ENCODE measurements at regions not wholly inside any gene's neighbourhood (a gene's known extent, or its start where the extent isn't known, plus 50 kb on each side); places are given as distances from the start of the nearest gene placed in this dataset.

DNA sequence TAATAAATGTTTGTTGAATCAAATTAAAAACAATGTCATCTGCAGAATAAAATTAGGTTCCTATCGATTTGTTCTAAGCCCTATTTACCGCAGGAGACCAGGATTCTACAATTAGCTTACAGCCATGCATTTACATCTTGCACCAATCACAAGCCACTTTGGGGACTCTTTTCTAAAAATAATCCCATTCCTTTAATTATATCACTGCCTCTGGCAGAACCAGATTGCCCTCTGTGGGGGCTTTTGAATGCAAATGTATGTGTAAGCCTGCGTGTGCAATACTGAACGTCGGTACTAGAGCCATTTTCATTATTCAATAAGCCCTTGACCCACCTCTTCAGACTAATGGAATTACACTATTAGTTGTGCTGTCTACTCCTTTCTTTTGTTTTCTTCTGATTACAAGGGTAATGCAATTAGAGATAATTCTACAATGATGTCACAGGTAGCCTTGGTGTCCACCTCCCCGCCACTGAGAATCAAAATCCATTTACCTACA is 391.3 kb upstream of the XYLT1 start:
- H3K27me3 Mint-ChIP-seq (ENCODE audit: low read depth), result no peaks in the 10 kb centered on the region
- no peak overlapping the region for H3K4me3 Mint-ChIP-seq (ENCODE audit: unreplicated experiment)
- no peaks in the 10 kb centered on the region for H3K36me3 Mint-ChIP-seq (ENCODE audit: low read depth)
- peaks cover 2% of the 10 kb centered on the region for H3K9me3 Mint-ChIP-seq (ENCODE audit: low read depth)
- DNase-seq (ENCODE audit: low spot score), result no peak
- TF ChIP-seq, protein P1, sequence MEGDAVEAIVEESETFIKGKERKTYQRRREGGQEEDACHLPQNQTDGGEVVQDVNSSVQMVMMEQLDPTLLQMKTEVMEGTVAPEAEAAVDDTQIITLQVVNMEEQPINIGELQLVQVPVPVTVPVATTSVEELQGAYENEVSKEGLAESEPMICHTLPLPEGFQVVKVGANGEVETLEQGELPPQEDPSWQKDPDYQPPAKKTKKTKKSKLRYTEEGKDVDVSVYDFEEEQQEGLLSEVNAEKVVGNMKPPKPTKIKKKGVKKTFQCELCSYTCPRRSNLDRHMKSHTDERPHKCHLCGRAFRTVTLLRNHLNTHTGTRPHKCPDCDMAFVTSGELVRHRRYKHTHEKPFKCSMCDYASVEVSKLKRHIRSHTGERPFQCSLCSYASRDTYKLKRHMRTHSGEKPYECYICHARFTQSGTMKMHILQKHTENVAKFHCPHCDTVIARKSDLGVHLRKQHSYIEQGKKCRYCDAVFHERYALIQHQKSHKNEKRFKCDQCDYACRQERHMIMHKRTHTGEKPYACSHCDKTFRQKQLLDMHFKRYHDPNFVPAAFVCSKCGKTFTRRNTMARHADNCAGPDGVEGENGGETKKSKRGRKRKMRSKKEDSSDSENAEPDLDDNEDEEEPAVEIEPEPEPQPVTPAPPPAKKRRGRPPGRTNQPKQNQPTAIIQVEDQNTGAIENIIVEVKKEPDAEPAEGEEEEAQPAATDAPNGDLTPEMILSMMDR (IDR thresholded peaks at IDR 0.05), result no peak
- no peak overlapping the region for H3K27ac Mint-ChIP-seq (ENCODE audit: unreplicated experiment)
- H3K4me1 Mint-ChIP-seq (ENCODE audit: low read depth), result no peaks in the 10 kb centered on the region

DNA sequence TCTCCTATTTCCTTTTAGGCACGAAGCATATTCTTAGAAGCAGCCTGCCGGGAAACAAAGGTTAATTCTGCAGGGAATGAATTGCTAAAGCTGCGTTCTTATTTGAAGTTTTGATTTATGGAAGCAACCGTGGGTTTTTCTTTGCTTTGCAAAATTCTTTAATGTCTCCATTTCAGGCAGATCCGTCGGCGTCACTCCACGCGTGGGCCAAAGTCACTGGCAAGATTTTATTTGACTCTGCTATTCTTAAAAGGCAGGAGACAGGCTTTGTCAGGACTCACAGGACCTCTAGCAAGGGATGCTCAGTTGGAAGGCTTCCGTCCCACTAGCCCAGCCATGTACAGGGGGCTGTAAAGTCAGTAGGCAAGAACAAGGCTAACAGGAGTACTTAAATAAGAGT is 387.3 kb upstream of the XYLT1 start:
- H3K27ac Mint-ChIP-seq (ENCODE audit: unreplicated experiment), result no peak overlapping the region
- H3K4me1 Mint-ChIP-seq (ENCODE audit: low read depth), result no peaks in the 10 kb centered on the region
- no peaks in the 10 kb centered on the region for H3K36me3 Mint-ChIP-seq (ENCODE audit: low read depth)
- DNase-seq (ENCODE audit: low spot score), result no peak
- H3K9me3 Mint-ChIP-seq (ENCODE audit: low read depth), result peaks cover 5% of the 10 kb centered on the region
- no peaks in the 10 kb centered on the region for H3K27me3 Mint-ChIP-seq (ENCODE audit: low read depth)
- TF ChIP-seq, protein P1 (IDR thresholded peaks at IDR 0.05), result no peak
- no peak overlapping the region for H3K4me3 Mint-ChIP-seq (ENCODE audit: unreplicated experiment)

DNA sequence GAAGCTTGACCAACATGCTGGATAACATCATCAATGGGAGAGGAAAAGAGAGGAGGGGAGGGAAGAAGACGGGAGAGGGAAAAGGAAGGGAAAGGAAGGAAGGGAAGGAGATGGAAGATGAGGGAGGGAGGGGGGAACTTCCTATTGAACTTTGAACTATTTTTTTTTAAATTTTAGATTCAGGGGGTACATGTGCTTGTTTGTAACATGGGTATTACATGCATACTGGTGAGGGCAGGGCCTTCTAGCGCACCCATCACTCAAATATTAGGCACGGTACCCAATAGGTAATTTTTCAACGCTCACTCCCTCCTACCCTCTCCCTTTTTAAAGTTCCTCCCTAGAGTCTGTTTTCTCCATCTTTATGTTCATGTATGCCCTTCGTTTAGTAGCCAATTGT is 383.2 kb upstream of the XYLT1 start:
- H3K27ac Mint-ChIP-seq (ENCODE audit: unreplicated experiment), result no peak overlapping the region
- H3K9me3 Mint-ChIP-seq (ENCODE audit: low read depth), result peaks cover 2% of the 10 kb centered on the region
- peaks cover 4% of the 10 kb centered on the region for H3K27me3 Mint-ChIP-seq (ENCODE audit: low read depth)
- TF ChIP-seq, protein P1 (IDR thresholded peaks at IDR 0.05), result no peak
- H3K4me1 Mint-ChIP-seq (ENCODE audit: low read depth), result no peaks in the 10 kb centered on the region
- H3K36me3 Mint-ChIP-seq (ENCODE audit: low read depth), result no peaks in the 10 kb centered on the region
- no peak for DNase-seq (ENCODE audit: low spot score)
- no peak overlapping the region for H3K4me3 Mint-ChIP-seq (ENCODE audit: unreplicated experiment)

DNA sequence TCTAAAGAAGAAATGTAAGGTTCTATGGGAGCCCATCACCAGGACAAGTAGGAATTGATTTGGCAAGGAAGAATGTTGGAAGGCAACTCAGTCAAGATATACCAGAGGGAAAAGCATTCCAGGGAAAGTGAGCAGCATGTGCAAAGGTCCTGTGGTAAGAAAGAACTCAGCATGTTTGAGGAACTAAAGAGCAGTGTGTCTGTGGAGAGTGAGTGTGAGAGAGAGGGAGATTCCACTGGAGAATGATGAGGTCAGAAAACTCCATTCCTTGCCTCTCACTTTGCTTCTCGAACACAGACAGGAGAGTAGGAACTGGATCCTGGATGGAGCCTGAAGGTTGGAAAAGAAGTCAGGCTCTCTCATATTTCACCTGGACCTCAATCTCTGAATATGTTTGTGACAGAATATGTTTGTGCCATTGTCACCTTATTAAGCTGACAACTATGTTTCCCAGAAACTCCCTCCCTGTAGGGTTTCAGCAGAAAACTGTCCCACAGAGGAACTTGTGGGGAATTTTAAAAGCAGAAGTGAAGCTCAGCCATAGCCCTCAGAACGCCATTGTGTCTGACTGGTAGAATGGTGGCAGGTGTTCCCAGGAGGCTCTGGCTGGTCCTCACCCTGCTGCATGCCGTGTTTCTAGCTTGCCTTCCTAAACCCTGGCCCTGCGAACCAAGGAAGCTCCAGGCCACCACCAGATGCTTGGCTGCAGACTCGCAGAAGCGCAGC is 382.4 kb upstream of the XYLT1 start:
- no peak for DNase-seq (ENCODE audit: low spot score)
- H3K27ac Mint-ChIP-seq (ENCODE audit: unreplicated experiment), result no peak overlapping the region

DNA sequence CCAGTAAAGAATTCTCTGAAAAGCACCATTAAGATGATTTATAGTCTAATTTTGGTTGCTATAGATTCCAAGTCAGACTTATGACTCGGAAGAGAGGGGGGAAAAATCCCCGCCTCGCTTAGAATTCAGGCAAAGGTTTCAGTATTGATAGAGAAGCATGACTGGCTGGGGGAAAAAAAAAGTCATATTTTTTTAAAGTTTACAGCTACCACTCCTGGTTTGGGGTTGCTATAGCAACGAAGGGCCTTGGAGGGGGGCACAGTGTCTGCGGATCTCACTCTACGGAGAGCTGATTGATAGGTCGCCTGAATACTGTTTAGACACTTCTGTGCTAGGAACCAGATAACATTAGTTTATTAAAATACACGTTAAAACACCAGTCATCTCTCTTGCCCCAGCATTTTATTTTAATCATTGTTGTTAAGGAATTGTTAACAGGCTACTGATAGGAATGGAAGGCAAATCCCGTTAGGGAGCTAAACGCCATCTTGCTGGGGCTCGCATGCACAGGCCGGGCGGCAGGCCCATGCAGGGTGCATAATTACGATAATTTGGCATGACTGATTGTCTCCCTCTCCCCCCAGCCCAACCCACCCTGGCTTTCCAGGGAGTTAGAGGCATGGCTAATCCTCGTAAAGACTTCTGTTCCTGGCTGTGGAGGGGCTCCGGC is 380.0 kb upstream of the XYLT1 start:
- Mint-ChIP-seq H3K27me3 (ENCODE audit: low read depth) (peaks cover 4% of the 10 kb centered on the region), H3K27ac (ENCODE audit: unreplicated experiment) (no peak overlapping the region), H3K36me3 (ENCODE audit: low read depth) (no peaks in the 10 kb centered on the region), H3K9me3 (ENCODE audit: low read depth) (peaks cover 2% of the 10 kb centered on the region), H3K4me1 (ENCODE audit: low read depth) (no peaks in the 10 kb centered on the region), H3K4me3 (ENCODE audit: unreplicated experiment) (no peak overlapping the region)
- TF ChIP-seq, protein P1 (IDR thresholded peaks at IDR 0.05), result no peak
- DNase-seq (ENCODE audit: low spot score), result no peak

More for the DNA sequence above, 382.4 kb upstream of the XYLT1 start:
- Mint-ChIP-seq H3K27me3 (ENCODE audit: low read depth) (peaks cover 4% of the 10 kb centered on the region), H3K9me3 (ENCODE audit: low read depth) (peaks cover 2% of the 10 kb centered on the region), H3K36me3 (ENCODE audit: low read depth) (no peaks in the 10 kb centered on the region), H3K4me3 (ENCODE audit: unreplicated experiment) (no peak overlapping the region), H3K4me1 (ENCODE audit: low read depth) (no peaks in the 10 kb centered on the region)
- TF ChIP-seq, protein P1 (IDR thresholded peaks at IDR 0.05), result no peak
